Mesendoderm (in vitro differentiated cells): ENCODE measurements at regions not wholly inside any gene's neighbourhood (a gene's known extent, or its start where the extent isn't known, plus 50 kb on each side); places are given as distances from the start of the nearest gene placed in this dataset.

Experiments
- DNase-seq: peaks from one replicate; pipeline ENCODE4 v3.0.0; 2013
- H2AK5ac ChIP-seq: 2 replicates; pipeline ENCODE4 v1.6.1; 2013; ENCODE audit warnings: low read length, inconsistent platforms
- H2BK120ac ChIP-seq: 2 replicates; pipeline ENCODE4 v1.6.1; 2013; ENCODE audit warnings: low read depth, mild to moderate bottlenecking, low read length, moderate library complexity, mixed read lengths
- H2BK15ac ChIP-seq: replicated peaks from 2 replicates; pipeline ENCODE4 v1.6.1; 2013; ENCODE audit warnings: low read depth, mild to moderate bottlenecking, moderate library complexity
- H2BK5ac ChIP-seq: 2 replicates; pipeline ENCODE4 v1.6.1; 2013; ENCODE audit warnings: low read length, inconsistent platforms
- H3K18ac ChIP-seq: 2 replicates; pipeline ENCODE4 v1.6.1; 2013; ENCODE audit warnings: mild to moderate bottlenecking, low read length, mixed read lengths
- H3K23ac ChIP-seq: one replicate; pipeline ENCODE4 v1.6.1; 2013; ENCODE audit warnings: low read length
- H3K27ac ChIP-seq: 2 replicates; pipeline ENCODE4 v1.5.1; 2013; ENCODE audit warnings: low read depth, mild to moderate bottlenecking, inconsistent platforms, low read length, moderate library complexity
- H3K27me3 ChIP-seq: 2 replicates; pipeline ENCODE4 v1.6.1; 2013; ENCODE audit warnings: low read length, control low read depth, mild to moderate bottlenecking, inconsistent platforms; ENCODE audit not compliant: insufficient read depth, poor library complexity
- H3K36me3 ChIP-seq: 2 replicates; pipeline ENCODE4 v1.6.1; 2013; ENCODE audit warnings: low read length, inconsistent platforms; ENCODE audit not compliant: control insufficient read depth, insufficient read depth
- H3K4ac ChIP-seq: one replicate; pipeline ENCODE4 v1.6.1; 2013; ENCODE audit warnings: low read depth, mild to moderate bottlenecking, low read length, moderate library complexity
- H3K4me1 ChIP-seq: 2 replicates; pipeline ENCODE4 v1.6.1; 2013; ENCODE audit warnings: low read depth, low read length, inconsistent platforms; ENCODE audit not compliant: control insufficient read depth
- H3K4me2 ChIP-seq: 2 replicates; pipeline ENCODE4 v1.6.1; 2013; ENCODE audit warnings: low read length
- H3K4me3 ChIP-seq: 2 replicates; pipeline ENCODE4 v1.5.1; 2013; ENCODE audit warnings: mild to moderate bottlenecking, low read length
- H3K56ac ChIP-seq: one replicate; pipeline ENCODE4 v1.6.1; 2013; ENCODE audit warnings: low read length
- H3K79me1 ChIP-seq: 2 replicates; pipeline ENCODE4 v1.6.1; 2013; ENCODE audit warnings: low read length, inconsistent platforms
- H3K79me2 ChIP-seq: 2 replicates; pipeline ENCODE4 v1.6.1; 2013; ENCODE audit warnings: mild to moderate bottlenecking, low read length; ENCODE audit not compliant: control insufficient read depth, insufficient read depth
- H3K9ac ChIP-seq: 2 replicates; pipeline ENCODE4 v1.6.1; 2013; ENCODE audit warnings: low read length, inconsistent platforms
- H4K5ac ChIP-seq: one replicate; pipeline ENCODE4 v1.6.1; 2013; ENCODE audit warnings: low read length
- H4K8ac ChIP-seq: one replicate; pipeline ENCODE4 v1.6.1; 2013; ENCODE audit warnings: low read depth, mild to moderate bottlenecking, control low read depth, low read length, moderate library complexity
- WGBS: extraction: QIAGEN DNeasy Blood & Tissue Kit; methylation state at CpG from one replicate; pipeline ENCODE4 v1.1.7; 2013; ENCODE audit warnings: low lambda C conversion rate, missing lambda C conversion rate; ENCODE audit not compliant: insufficient coverage; ENCODE audit errors: extremely low coverage; 5-methylcytosine and 5-hydroxymethylcytosine counted together

DNA sequence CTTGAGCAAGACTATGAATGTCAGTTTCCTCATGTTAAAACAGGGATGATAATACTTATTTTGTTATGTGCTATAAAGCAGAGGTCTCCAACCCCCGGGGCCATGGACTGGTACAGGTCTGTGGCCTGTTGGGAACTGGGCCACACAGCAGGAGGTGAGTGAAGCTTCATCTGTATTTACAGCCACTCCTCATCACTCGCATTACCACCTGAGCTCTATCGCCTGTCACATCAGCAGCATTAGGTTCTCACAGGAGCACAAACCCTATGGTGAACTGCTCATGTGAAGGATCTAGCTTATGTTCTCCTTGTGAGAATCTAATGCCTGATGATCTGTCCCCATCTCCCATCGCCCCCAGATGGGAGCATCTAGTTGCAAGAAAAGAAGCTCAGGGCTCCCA is 365.3 kb upstream of the SMIM30 start:
- H3K4me1 ChIP-seq, result no peaks in the 10 kb centered on the region
- H4K8ac ChIP-seq, result no peak overlapping the region
- no peak overlapping the region for H4K5ac ChIP-seq
- no CpG with 5 or more reads among the region's 4 CpGs for whole genome bisulfite sequencing
- H3K4ac ChIP-seq, result no peak overlapping the region
- no peak overlapping the region for H3K56ac ChIP-seq
- H3K27me3 ChIP-seq, result no peaks in the 10 kb centered on the region
- no peak overlapping the region for H2AK5ac ChIP-seq
- H3K79me1 ChIP-seq, result no peaks in the 10 kb centered on the region
- no peak for DNase-seq
- no peak overlapping the region for H3K18ac ChIP-seq
- no peak overlapping the region for H2BK120ac ChIP-seq
- H2BK5ac ChIP-seq, result no peak overlapping the region
- H3K27ac ChIP-seq, result no peak overlapping the region
- no peak overlapping the region for H3K4me2 ChIP-seq
- H3K79me2 ChIP-seq, result no peaks in the 10 kb centered on the region
- H2BK15ac ChIP-seq, result no peak overlapping the region
- H3K36me3 ChIP-seq, result no peaks in the 10 kb centered on the region
- no peak overlapping the region for H3K9ac ChIP-seq
- no peak overlapping the region for H3K23ac ChIP-seq
- no peak overlapping the region for H3K4me3 ChIP-seq

DNA sequence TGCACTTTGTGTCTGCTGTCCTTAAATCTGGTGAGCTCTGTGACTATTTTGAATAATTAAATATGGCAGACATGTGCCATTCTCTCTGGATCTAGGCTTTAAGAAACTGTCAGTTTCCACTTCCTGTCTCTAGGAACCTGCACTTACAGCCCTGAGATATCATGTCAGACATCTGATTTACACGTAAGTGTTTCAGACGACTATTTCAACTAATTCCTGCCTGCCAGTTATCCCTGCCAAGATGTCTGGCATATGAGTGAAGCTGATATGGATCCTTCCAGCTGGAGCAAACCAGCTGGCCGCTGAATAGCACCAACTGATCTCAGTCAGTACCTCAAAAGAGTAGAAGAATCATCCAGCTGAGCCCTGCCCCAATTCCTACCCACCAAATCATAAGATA is 362.2 kb upstream of the SMIM30 start:
- DNase-seq, result no peak
- no peak overlapping the region for H4K5ac ChIP-seq
- no peak overlapping the region for H3K9ac ChIP-seq
- H3K79me1 ChIP-seq, result no peaks in the 10 kb centered on the region
- no peak overlapping the region for H4K8ac ChIP-seq
- H2BK120ac ChIP-seq, result no peak overlapping the region
- no peak overlapping the region for H2BK15ac ChIP-seq
- H3K4me2 ChIP-seq, result no peak overlapping the region
- H3K27ac ChIP-seq, result no peak overlapping the region
- no CpG with 5 or more reads among the region's 3 CpGs for WGBS
- H3K36me3 ChIP-seq, result no peaks in the 10 kb centered on the region
- no peak overlapping the region for H3K18ac ChIP-seq
- no peaks in the 10 kb centered on the region for H3K79me2 ChIP-seq
- no peak overlapping the region for H3K23ac ChIP-seq
- no peaks in the 10 kb centered on the region for H3K27me3 ChIP-seq
- no peak overlapping the region for H3K56ac ChIP-seq
- H3K4me1 ChIP-seq, result no peaks in the 10 kb centered on the region
- no peak overlapping the region for H2BK5ac ChIP-seq
- no peak overlapping the region for H3K4me3 ChIP-seq
- no peak overlapping the region for H3K4ac ChIP-seq
- H2AK5ac ChIP-seq, result no peak overlapping the region

DNA sequence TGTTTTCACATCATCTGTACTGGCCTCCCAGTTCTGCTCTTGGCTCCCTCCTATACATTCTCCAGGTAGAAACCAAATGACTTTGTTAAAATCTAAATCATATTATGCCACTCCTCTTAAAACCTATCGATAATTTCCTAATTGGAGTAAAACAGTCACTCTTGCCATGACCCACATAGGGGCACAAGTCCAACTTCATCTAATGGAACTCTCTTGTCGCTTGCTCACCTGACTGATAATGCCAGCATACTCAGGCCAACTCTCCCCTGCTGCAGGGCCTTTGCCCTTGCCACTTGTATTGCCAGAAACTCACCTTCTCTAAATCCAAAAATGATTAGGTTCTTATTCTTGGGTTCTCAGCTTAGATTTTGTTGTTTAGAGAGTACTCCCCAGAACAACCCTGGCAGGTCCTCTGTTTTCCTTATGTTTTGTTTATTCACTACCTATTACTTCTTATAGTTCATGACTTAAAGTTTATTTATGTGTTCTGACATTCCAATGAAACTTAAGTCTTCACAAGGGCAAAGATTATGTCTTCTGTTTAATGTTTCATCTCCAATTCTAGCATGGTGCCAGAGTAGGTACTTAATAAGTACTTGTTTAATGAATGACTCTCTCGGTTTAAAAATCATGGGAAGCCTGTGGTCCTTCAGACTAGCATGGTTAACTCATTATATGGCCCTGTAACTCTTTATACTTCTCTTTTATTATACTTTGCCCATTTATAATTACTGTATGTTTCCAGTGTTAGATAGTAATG is 345.9 kb upstream of the SMIM30 start:
- H3K56ac ChIP-seq, result no peak overlapping the region
- no peaks in the 10 kb centered on the region for H3K79me1 ChIP-seq
- no peak overlapping the region for H4K5ac ChIP-seq
- H3K23ac ChIP-seq, result no peak overlapping the region
- H4K8ac ChIP-seq, result no peak overlapping the region
- no peaks in the 10 kb centered on the region for H3K36me3 ChIP-seq
- H3K4me2 ChIP-seq, result no peak overlapping the region
- no peak overlapping the region for H2BK5ac ChIP-seq
- H2BK120ac ChIP-seq, result no peak overlapping the region
- no peak overlapping the region for H2AK5ac ChIP-seq
- H3K4ac ChIP-seq, result no peak overlapping the region
- WGBS, result no CpG with 5 or more reads among the region's 3 CpGs
- no peaks in the 10 kb centered on the region for H3K27me3 ChIP-seq
- H3K18ac ChIP-seq, result no peak overlapping the region
- DNase-seq, result no peak
- no peaks in the 10 kb centered on the region for H3K4me1 ChIP-seq
- H3K4me3 ChIP-seq, result no peak overlapping the region
- H3K79me2 ChIP-seq, result no peaks in the 10 kb centered on the region
- H2BK15ac ChIP-seq, result no peak overlapping the region
- H3K27ac ChIP-seq, result no peak overlapping the region
- H3K9ac ChIP-seq, result no peak overlapping the region

- H3K27ac ChIP-seq, result no peak overlapping the region
- no CpG with 5 or more reads among the region's 5 CpGs for WGBS
Observed at GRCh38 chr7:113460067-113460466, 341.7 kb upstream of the SMIM30 start.

GRCh38 chr7:113456533-113456932 is 338.2 kb upstream of the SMIM30 start:
- H3K56ac ChIP-seq, result no peak overlapping the region
- no peak overlapping the region for H4K5ac ChIP-seq
- no peak overlapping the region for H3K23ac ChIP-seq
- no peaks in the 10 kb centered on the region for H3K79me1 ChIP-seq
- no peaks in the 10 kb centered on the region for H3K79me2 ChIP-seq
- H2AK5ac ChIP-seq, result no peak overlapping the region
- H3K4me2 ChIP-seq, result no peak overlapping the region
- no peak overlapping the region for H2BK5ac ChIP-seq
- H3K18ac ChIP-seq, result no peak overlapping the region
- H3K4ac ChIP-seq, result no peak overlapping the region
- H4K8ac ChIP-seq, result no peak overlapping the region
- H2BK120ac ChIP-seq, result no peak overlapping the region
- H3K4me1 ChIP-seq, result no peaks in the 10 kb centered on the region
- no peak overlapping the region for H3K9ac ChIP-seq
- no peaks in the 10 kb centered on the region for H3K36me3 ChIP-seq
- no peak overlapping the region for H3K4me3 ChIP-seq
- no peak overlapping the region for H2BK15ac ChIP-seq
- no CpG with 5 or more reads among the region's 11 CpGs for WGBS
- no peak for DNase-seq
- no peak overlapping the region for H3K27ac ChIP-seq
- no peaks in the 10 kb centered on the region for H3K27me3 ChIP-seq

More at GRCh38 chr7:113460067-113460466, 341.7 kb upstream of the SMIM30 start:
- Histone ChIP-seq H3K18ac (no peak overlapping the region), H3K23ac (no peak overlapping the region), H3K4me1 (no peaks in the 10 kb centered on the region), H3K4me2 (no peak overlapping the region), H4K8ac (no peak overlapping the region), H3K36me3 (no peaks in the 10 kb centered on the region), H2BK5ac (no peak overlapping the region), H3K79me1 (no peaks in the 10 kb centered on the region), H3K9ac (no peak overlapping the region), H3K4me3 (no peak overlapping the region), H3K79me2 (no peaks in the 10 kb centered on the region), H2BK120ac (no peak overlapping the region), H3K56ac (no peak overlapping the region), H4K5ac (no peak overlapping the region), H3K4ac (no peak overlapping the region), H2AK5ac (no peak overlapping the region), H3K27me3 (no peaks in the 10 kb centered on the region), H2BK15ac (no peak overlapping the region)
- no peak for DNase-seq

- no peak overlapping the region for H3K18ac ChIP-seq
Observed at GRCh38 chr7:113454597-113455169, 336.3 kb upstream of the SMIM30 start.

More at GRCh38 chr7:113454597-113455169, 336.3 kb upstream of the SMIM30 start:
- Histone ChIP-seq H3K4me1 (no peaks in the 10 kb centered on the region), H3K56ac (no peak overlapping the region), H4K8ac (no peak overlapping the region), H2AK5ac (no peak overlapping the region), H3K4me2 (no peak overlapping the region), H3K79me1 (no peaks in the 10 kb centered on the region), H3K9ac (no peak overlapping the region), H3K27me3 (no peaks in the 10 kb centered on the region), H2BK5ac (no peak overlapping the region), H3K36me3 (no peaks in the 10 kb centered on the region), H3K27ac (no peak overlapping the region), H3K4me3 (no peak overlapping the region), H3K4ac (no peak overlapping the region), H3K23ac (no peak overlapping the region), H2BK120ac (no peak overlapping the region), H2BK15ac (no peak overlapping the region), H3K79me2 (no peaks in the 10 kb centered on the region), H4K5ac (no peak overlapping the region)
- WGBS, result no CpG with 5 or more reads among the region's 3 CpGs
- no peak for DNase-seq
